Peyer's patch (tissue), 4 donors: ENCODE measurements at regions not wholly inside any gene's neighbourhood (a gene's known extent, or its start where the extent isn't known, plus 50 kb on each side); places are given as distances from the start of the nearest gene placed in this dataset.

Experiments used
- DNase-seq, 3 donors: peaks; one replicate each; pipeline ENCODE4 v3.0.0-alpha.2; 2017 to 2019
- H3K27ac ChIP-seq, 4 donors: fragments of 200-600 bp; sonication (generic); one replicate each; pipeline ENCODE4 v1.5.1; 2016 to 2019
- H3K27me3 ChIP-seq, 2 donors: fragments of 200-600 bp; sonication (generic); one replicate each; pipeline ENCODE4 v1.5.1; 2019
- H3K36me3 ChIP-seq, 3 donors: fragments of 200-600 bp; sonication (generic); one replicate each; pipeline ENCODE4 v1.5.1; 2016 to 2019
- H3K4me1 ChIP-seq, 4 donors: fragments of 200-600 bp; sonication (generic); one replicate each; pipeline ENCODE4 v1.5.1; 2016 to 2019
- H3K4me3 ChIP-seq, 4 donors: fragments of 200-600 bp; sonication (generic); 1 replicate in 3 of 4; 2 replicates in 1 of 4; pipeline ENCODE4 v1.5.1; 2016 to 2019; ENCODE audit warnings: mild to moderate bottlenecking in 1 of 4
- H3K9me3 ChIP-seq, 4 donors: fragments of 200-600 bp; sonication (generic); one replicate each; pipeline ENCODE4 v1.5.1; 2016 to 2019; ENCODE audit warnings: mild to moderate bottlenecking in 1 of 4
- CTCF ChIP-seq, 6 experiments: fragments of 450-650 bp in 4 of 6; fragments of 200-600 bp in 2 of 6; sonication (generic) in 1 of 6; IDR thresholded peaks; one replicate each; pipeline ENCODE4 v1.5.1; 2017 to 2019; ENCODE audit warnings: antibody characterized with exemption in 6 of 6, mild to moderate bottlenecking in 3 of 6, moderate library complexity in 1 of 6
- POLR2A ChIP-seq, 2 donors: fragments of 450-650 bp; IDR thresholded peaks; one replicate each; pipeline ENCODE4 v1.5.1; 2017; ENCODE audit warnings: antibody characterized with exemption in 2 of 2, mild to moderate bottlenecking in 2 of 2, moderate library complexity in 2 of 2

GRCh38 chr2:61774351-61774750, 79.5 kb downstream of the FAM161A start:
- no peak overlapping the region for H3K4me3 ChIP-seq
- TF ChIP-seq CTCF (IDR thresholded peaks at IDR 0.05) (no peak), POLR2A (IDR thresholded peaks at IDR 0.05) (no peak)
- H3K27me3 ChIP-seq: no peaks in the 10 kb centered on the region
- no peaks in the 10 kb centered on the region for H3K4me1 ChIP-seq
- DNase-seq: no peak
- H3K27ac ChIP-seq: no peak overlapping the region
- H3K36me3 ChIP-seq: no peaks in the 10 kb centered on the region
- H3K9me3 ChIP-seq: no peaks in the 10 kb centered on the region

DNA sequence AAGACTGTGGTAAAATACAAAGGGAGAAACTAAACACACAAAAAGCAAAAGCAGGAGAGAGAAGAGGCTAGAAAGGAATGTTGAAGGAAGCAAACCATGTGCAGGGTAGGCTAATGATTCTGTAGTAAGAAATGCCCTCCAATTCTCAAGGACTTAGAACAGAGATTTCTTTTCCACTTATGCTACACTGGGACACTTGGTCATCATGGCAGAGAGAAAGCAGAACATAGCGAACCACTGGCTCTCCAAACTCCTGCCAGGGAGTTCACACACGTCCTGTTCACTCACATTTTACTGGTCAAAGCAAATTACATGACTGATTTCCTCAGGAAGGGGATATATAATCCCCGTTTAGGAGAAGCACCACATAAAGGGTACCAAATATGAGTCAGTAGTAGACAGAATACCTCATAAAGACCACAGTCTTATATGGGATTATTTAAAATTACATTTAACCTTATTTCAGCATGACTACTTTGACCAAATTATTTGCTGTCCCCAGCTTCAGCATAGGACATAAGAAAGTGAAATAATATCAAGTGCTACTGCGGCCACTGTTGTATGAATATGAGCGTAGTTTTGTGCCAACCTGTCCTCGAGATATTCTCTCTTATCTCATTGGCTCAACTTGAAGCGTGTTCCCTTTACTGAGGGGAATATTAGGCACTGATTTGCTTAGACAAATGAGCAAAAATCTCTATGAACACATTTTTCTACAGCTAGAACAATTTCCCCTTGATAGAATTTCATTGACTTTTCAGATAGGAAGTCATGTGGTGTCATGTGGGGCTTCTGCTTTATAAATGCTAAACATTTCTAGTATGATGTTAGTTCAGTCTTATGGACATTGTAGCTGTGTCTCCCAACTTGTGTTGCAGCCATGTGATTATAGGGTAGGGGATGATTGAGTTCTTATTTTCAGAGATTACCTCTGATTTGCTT, 81.7 kb downstream of the FAM161A start:
- H3K9me3 ChIP-seq: no peaks in the 10 kb centered on the region
- H3K36me3 ChIP-seq: no peaks in the 10 kb centered on the region
- no peak for DNase-seq
- H3K27me3 ChIP-seq: no peaks in the 10 kb centered on the region
- TF ChIP-seq POLR2A (IDR thresholded peaks at IDR 0.05): no peak
- no peak for TF ChIP-seq CTCF (IDR thresholded peaks at IDR 0.05)
- H3K4me3 ChIP-seq: no peak overlapping the region
- H3K27ac ChIP-seq: no peak overlapping the region
- no peaks in the 10 kb centered on the region for H3K4me1 ChIP-seq

GRCh38 chr2:61770746-61771145, 83.1 kb downstream of the FAM161A start:
- H3K4me1 ChIP-seq: no peaks in the 10 kb centered on the region
- no peak overlapping the region for H3K4me3 ChIP-seq
- DNase-seq: no peak
- no peaks in the 10 kb centered on the region for H3K9me3 ChIP-seq
- no peaks in the 10 kb centered on the region for H3K27me3 ChIP-seq
- TF ChIP-seq POLR2A (IDR thresholded peaks at IDR 0.05) (no peak), CTCF (IDR thresholded peaks at IDR 0.05) (no peak)
- no peak overlapping the region for H3K27ac ChIP-seq
- H3K36me3 ChIP-seq: no peaks in the 10 kb centered on the region

GRCh38 chr2:61770298-61770697, 83.6 kb downstream of the FAM161A start:
- TF ChIP-seq CTCF (IDR thresholded peaks at IDR 0.05) (no peak), POLR2A (IDR thresholded peaks at IDR 0.05) (no peak)
- no peaks in the 10 kb centered on the region for H3K36me3 ChIP-seq
- no peaks in the 10 kb centered on the region for H3K4me1 ChIP-seq
- no peak for DNase-seq
- H3K27me3 ChIP-seq: no peaks in the 10 kb centered on the region
- H3K27ac ChIP-seq: no peak overlapping the region
- H3K4me3 ChIP-seq: no peak overlapping the region
- no peaks in the 10 kb centered on the region for H3K9me3 ChIP-seq

GRCh38 chr2:61769093-61769675, 84.7 kb downstream of the FAM161A start:
- Histone ChIP-seq H3K27me3 (no peaks in the 10 kb centered on the region), H3K4me3 (no peak overlapping the region), H3K4me1 (no peaks in the 10 kb centered on the region), H3K27ac (no peak overlapping the region), H3K9me3 (no peaks in the 10 kb centered on the region), H3K36me3 (no peaks in the 10 kb centered on the region)
- no peak for TF ChIP-seq POLR2A (IDR thresholded peaks at IDR 0.05)
- no peak for TF ChIP-seq CTCF (IDR thresholded peaks at IDR 0.05)
- DNase-seq: no peak
